ENCODE measurements at regions not wholly inside any gene's neighbourhood (a gene's known extent, or its start where the extent isn't known, plus 50 kb on each side); places are given as distances from the start of the nearest gene placed in this dataset.

GRCh38 chr16:72285324-72285723 lies 113.4 kb upstream of the PMFBP1 start:
- DNase-seq (ENCODE audit: extremely low read depth in 1 of 2, low read depth in 1 of 2): no peak

- no peak for DNase-seq (ENCODE audit: extremely low read depth in 1 of 2, low read depth in 1 of 2)
Observed at GRCh38 chr16:72284042-72284789, 112.3 kb upstream of the PMFBP1 start.

GRCh38 chr16:72282362-72282761 lies 110.4 kb upstream of the PMFBP1 start:
- no peak for DNase-seq (ENCODE audit: extremely low read depth in 1 of 2, low read depth in 1 of 2)

GRCh38 chr16:72278301-72278700 lies 106.3 kb upstream of the PMFBP1 start:
- no peak for DNase-seq (ENCODE audit: extremely low read depth in 1 of 2, low read depth in 1 of 2)

GRCh38 chr16:72277749-72278148 lies 105.8 kb upstream of the PMFBP1 start:
- no peak for DNase-seq (ENCODE audit: extremely low read depth in 1 of 2, low read depth in 1 of 2)

- DNase-seq (ENCODE audit: extremely low read depth in 1 of 2, low read depth in 1 of 2): no peak
Observed at GRCh38 chr16:72271699-72272240, 99.8 kb upstream of the PMFBP1 start.

GRCh38 chr16:72270531-72270930 lies 98.6 kb upstream of the PMFBP1 start:
- no peak for DNase-seq (ENCODE audit: extremely low read depth in 1 of 2, low read depth in 1 of 2)

- no peak for DNase-seq (ENCODE audit: extremely low read depth in 1 of 2, low read depth in 1 of 2)
Observed at GRCh38 chr16:72266836-72267235, 94.9 kb upstream of the PMFBP1 start.

- DNase-seq (ENCODE audit: extremely low read depth in 1 of 2, low read depth in 1 of 2): no peak
Observed at GRCh38 chr16:72264771-72265170, 92.8 kb upstream of the PMFBP1 start.

GRCh38 chr16:72262711-72263110 lies 90.8 kb upstream of the PMFBP1 start:
- DNase-seq (ENCODE audit: extremely low read depth in 1 of 2, low read depth in 1 of 2): no peak

GRCh38 chr16:72261127-72261526 lies 89.2 kb upstream of the PMFBP1 start:
- no peak for DNase-seq (ENCODE audit: extremely low read depth in 1 of 2, low read depth in 1 of 2)

GRCh38 chr16:72256398-72257066 lies 84.6 kb upstream of the PMFBP1 start:
- no peak for DNase-seq (ENCODE audit: extremely low read depth in 1 of 2, low read depth in 1 of 2)

- DNase-seq (ENCODE audit: extremely low read depth in 1 of 2, low read depth in 1 of 2): no peak
Observed at GRCh38 chr16:72255786-72256185, 83.8 kb upstream of the PMFBP1 start.

- DNase-seq (ENCODE audit: extremely low read depth in 1 of 2, low read depth in 1 of 2): no peak
Observed at GRCh38 chr16:72247821-72248253, 75.9 kb upstream of the PMFBP1 start.

- DNase-seq (ENCODE audit: extremely low read depth in 1 of 2, low read depth in 1 of 2): no peak
Observed at GRCh38 chr16:72246423-72246822, 74.5 kb upstream of the PMFBP1 start.

- DNase-seq (ENCODE audit: extremely low read depth in 1 of 2, low read depth in 1 of 2): no peak
Observed at GRCh38 chr16:72244853-72245252, 72.9 kb upstream of the PMFBP1 start.

- no peak for DNase-seq (ENCODE audit: extremely low read depth in 1 of 2, low read depth in 1 of 2)
Observed at GRCh38 chr16:72243621-72244020, 71.7 kb upstream of the PMFBP1 start.

- no peak for DNase-seq (ENCODE audit: extremely low read depth in 1 of 2, low read depth in 1 of 2)
Observed at GRCh38 chr16:72242757-72243156, 70.8 kb upstream of the PMFBP1 start.

GRCh38 chr16:72241930-72242329 lies 70.0 kb upstream of the PMFBP1 start:
- no peak for DNase-seq (ENCODE audit: extremely low read depth in 1 of 2, low read depth in 1 of 2)

- DNase-seq (ENCODE audit: extremely low read depth in 1 of 2, low read depth in 1 of 2): no peak
Observed at GRCh38 chr16:72241008-72241407, 69.1 kb upstream of the PMFBP1 start.

GRCh38 chr16:72240466-72240865 lies 68.5 kb upstream of the PMFBP1 start:
- DNase-seq (ENCODE audit: extremely low read depth in 1 of 2, low read depth in 1 of 2): no peak

GRCh38 chr16:72236866-72237265 lies 64.9 kb upstream of the PMFBP1 start:
- no peak for DNase-seq (ENCODE audit: extremely low read depth in 1 of 2, low read depth in 1 of 2)
